Esophagus (tissue), 2 donors: ENCODE measurements at regions not wholly inside any gene's neighbourhood (a gene's known extent, or its start where the extent isn't known, plus 50 kb on each side); places are given as distances from the start of the nearest gene placed in this dataset.

Experiments
- H3K27ac ChIP-seq, 2 donors: one replicate each; pipeline ENCODE4 v1.5.1; 2013; ENCODE audit warnings: low read depth in 2 of 2, mild to moderate bottlenecking in 2 of 2, inconsistent platforms in 1 of 2, low read length in 1 of 2, moderate library complexity in 1 of 2
- H3K27me3 ChIP-seq, 2 donors: one replicate each; pipeline ENCODE4 v1.6.1; 2013; ENCODE audit warnings: low read length in 2 of 2, control low read depth in 1 of 2, mild to moderate bottlenecking in 1 of 2; ENCODE audit not compliant: insufficient read depth in 2 of 2, control insufficient read depth in 1 of 2
- H3K36me3 ChIP-seq, 2 donors: one replicate each; pipeline ENCODE4 v1.6.1; 2013; ENCODE audit warnings: low read length in 1 of 2; ENCODE audit not compliant: control insufficient read depth in 2 of 2, insufficient read depth in 2 of 2
- H3K4me1 ChIP-seq, 2 donors: one replicate each; pipeline ENCODE4 v1.6.1; 2013; ENCODE audit warnings: low read length in 1 of 2; ENCODE audit not compliant: control insufficient read depth in 2 of 2, insufficient read depth in 2 of 2
- H3K4me3 ChIP-seq, 2 donors: one replicate each; pipeline ENCODE4 v1.5.1; 2013; ENCODE audit warnings: low read length in 2 of 2, mild to moderate bottlenecking in 2 of 2, low read depth in 1 of 2, moderate library complexity in 1 of 2
- H3K9me3 ChIP-seq, 2 donors: one replicate each; pipeline ENCODE4 v1.6.1; 2013; ENCODE audit warnings: mild to moderate bottlenecking in 2 of 2, low read depth in 1 of 2, low read length in 1 of 2, moderate library complexity in 1 of 2; ENCODE audit not compliant: control insufficient read depth in 2 of 2, insufficient read depth in 1 of 2
- WGBS, 2 donors: extraction: QIAGEN DNeasy Blood & Tissue Kit; methylation state at CpG; one replicate each; pipeline ENCODE4 v1.1.7; 2013; 5-methylcytosine and 5-hydroxymethylcytosine counted together
- donor health status: healthy with polysubstance abuse.
- donor health status: Bipolar disorder and iron deficiency.

DNA sequence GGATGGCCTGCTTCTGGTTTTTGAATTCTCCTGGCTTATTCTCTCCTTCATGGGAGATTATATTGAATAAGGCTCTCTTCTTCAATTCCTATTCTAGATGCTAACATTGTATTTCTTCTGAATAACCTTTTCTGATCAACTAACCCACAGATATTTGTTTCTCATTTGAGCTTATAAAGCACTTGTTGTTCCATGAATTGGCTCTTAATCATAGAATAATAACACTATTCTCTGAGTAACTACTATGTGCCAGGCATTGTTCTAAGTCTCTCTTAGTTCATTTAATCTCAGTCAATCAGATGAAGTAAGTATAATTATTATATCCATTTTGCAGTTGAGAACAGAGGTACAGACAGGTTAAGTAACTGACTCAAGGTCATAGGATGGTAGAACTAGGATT lies 136.3 kb upstream of the MLIP start:
- H3K27me3 ChIP-seq, result no peaks in the 10 kb centered on the region
- no peaks in the 10 kb centered on the region for H3K9me3 ChIP-seq
- H3K4me3 ChIP-seq, result no peak overlapping the region
- no peaks in the 10 kb centered on the region for H3K36me3 ChIP-seq
- no peak overlapping the region for H3K27ac ChIP-seq
- H3K4me1 ChIP-seq, result no peaks in the 10 kb centered on the region

DNA sequence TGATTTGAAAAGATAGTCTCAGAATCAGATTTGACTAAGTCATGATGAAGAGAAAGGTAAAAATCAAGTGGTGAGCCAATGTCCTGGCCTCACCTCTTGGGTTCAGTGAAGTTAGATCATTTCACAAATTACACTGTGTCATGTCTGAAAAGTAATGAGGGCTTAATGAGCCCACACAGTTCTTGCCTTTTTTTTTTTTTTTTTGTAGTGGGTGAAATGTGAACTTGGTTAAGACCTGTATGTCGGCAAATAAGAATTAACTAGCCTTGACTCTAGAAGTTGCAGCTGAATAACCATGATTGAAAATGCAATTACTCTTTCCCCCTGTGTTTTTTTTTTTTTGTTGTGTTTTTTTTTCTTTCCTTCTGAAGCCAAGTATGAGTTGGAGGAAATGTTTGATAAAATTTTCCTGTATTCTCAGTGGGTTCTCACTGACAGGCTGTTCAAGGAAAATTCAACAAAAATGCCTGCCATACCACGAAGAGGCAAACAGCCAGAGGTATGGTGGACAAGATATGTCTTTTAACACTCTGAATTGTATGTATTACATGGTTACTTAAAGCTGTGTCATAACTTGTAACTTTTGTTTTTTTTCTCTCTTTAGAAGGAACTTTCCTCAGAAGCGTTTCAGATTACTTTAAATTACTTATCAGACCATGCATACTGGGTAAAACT lies 135.2 kb upstream of the MLIP start:
- no peaks in the 10 kb centered on the region for H3K36me3 ChIP-seq
- H3K9me3 ChIP-seq, result no peaks in the 10 kb centered on the region
- no peak overlapping the region for H3K4me3 ChIP-seq
- no peaks in the 10 kb centered on the region for H3K4me1 ChIP-seq
- no peaks in the 10 kb centered on the region for H3K27me3 ChIP-seq
- 71 to 83% methylated on average over 3 of the region's 3 CpGs for WGBS, 2 donors
- H3K27ac ChIP-seq, result no peak overlapping the region

DNA sequence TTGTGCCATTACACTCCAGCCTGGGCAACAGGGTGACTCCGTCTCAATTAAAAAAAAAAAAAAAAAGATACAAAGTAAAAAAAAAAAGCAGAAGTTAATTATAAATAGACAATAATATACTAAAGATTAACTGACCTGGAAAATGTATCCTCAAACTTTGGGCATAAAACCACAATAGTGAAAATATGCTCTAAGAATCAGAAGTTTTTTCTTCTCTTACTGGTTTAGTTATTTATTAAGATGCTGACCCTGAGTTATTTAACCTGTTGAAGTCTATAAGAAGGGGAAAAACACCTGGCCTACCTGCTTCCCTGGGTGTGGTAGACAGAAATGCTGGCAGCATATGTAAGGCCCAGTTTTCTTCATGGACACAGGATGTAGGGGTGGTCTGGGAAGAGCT lies 133.7 kb upstream of the MLIP start:
- no peak overlapping the region for H3K27ac ChIP-seq
- no peaks in the 10 kb centered on the region for H3K9me3 ChIP-seq
- H3K4me1 ChIP-seq, result no peaks in the 10 kb centered on the region
- no peaks in the 10 kb centered on the region for H3K36me3 ChIP-seq
- 81 to 100% methylated on average over 1 of the region's 1 CpG for WGBS, 2 donors
- H3K4me3 ChIP-seq, result no peak overlapping the region
- no peaks in the 10 kb centered on the region for H3K27me3 ChIP-seq

DNA sequence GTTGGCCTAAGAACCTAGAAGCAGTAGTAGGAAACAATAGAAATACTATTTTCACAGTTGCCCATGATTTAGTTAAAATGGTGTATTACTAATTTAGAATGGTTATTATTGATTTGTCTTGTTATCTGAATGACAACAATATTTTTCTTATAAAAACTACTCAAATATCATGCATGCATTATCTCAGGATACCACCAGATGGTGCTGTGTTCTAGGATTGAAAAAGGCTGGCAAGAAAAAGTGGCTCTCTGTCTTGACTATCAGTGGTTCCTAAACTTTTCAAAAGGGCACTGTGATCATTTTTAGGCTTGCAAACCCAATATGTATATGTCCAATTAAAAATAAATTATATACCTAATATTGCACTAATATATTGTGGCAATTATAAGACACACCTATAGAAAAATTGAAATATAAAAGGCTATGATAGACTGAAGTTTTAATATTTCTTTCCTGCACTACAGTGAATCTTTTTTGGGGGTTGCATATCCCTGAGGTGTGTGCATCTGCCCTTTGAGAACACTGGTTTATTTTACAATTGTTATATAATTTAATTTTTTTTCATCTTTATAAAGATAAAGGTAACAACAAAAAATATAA lies 131.7 kb upstream of the MLIP start:
- Histone ChIP-seq H3K9me3 (no peaks in the 10 kb centered on the region), H3K4me1 (no peaks in the 10 kb centered on the region), H3K27ac (no peak overlapping the region), H3K36me3 (no peaks in the 10 kb centered on the region), H3K27me3 (no peaks in the 10 kb centered on the region), H3K4me3 (no peak overlapping the region)

DNA sequence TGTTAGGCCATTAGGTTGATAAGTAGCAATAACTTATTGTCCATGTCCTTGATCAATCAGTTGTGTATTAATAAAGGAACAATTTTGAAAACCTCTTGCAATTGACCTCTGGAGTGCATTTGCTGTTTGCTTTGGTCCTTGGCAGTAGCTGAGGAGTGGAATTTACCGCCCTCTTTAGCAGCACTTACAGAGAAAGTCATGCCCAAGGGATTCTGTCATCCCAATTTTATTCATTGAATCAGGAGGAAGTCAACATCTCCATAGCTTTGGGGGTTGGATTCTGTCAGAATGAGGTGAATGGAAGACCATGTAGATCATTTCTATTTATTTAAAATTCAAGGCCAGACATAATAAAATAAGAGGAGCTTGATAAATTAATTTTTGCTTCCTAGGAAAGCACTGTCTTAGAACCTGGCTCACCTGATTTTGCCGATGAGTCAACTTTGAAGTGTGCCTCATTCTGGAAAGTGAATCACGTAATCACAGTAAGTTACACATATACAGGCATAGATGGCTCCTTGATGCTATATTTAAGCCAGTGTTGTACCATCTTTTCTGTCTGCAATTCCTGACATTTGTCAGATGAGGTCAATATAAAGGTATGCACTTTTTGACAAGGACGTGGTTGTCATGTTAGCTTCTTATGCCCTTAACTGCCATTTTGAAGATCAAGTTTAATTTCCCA lies 128.7 kb upstream of the MLIP start:
- 80 to 84% methylated on average over 4 of the region's 4 CpGs for WGBS, 2 donors

DNA sequence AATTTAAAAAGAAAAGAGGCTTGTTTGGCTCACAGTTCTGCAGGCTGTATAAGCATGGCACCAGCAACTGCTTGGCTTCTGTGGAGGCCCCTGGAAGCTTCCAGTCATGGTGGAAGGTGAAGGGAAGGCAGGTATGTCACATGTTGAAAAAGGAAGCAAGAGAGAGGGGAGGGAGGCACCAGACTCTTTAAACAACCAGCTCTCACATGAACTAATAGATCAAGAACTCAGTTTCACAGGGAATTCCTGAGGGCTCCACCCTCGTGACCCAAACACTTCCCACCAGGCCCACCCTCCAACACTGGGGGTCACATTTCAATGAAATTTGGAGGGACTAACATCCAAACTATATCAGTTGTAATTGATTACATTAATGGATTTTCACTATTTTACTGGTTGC lies 127.9 kb upstream of the MLIP start:
- Histone ChIP-seq H3K4me3 (no peak overlapping the region), H3K9me3 (no peaks in the 10 kb centered on the region), H3K36me3 (no peaks in the 10 kb centered on the region), H3K27me3 (no peaks in the 10 kb centered on the region), H3K4me1 (no peaks in the 10 kb centered on the region), H3K27ac (no peak overlapping the region)
- 0% methylated on average over 1 of the region's 1 CpG for WGBS, 2 donors

More for the DNA sequence above, 128.7 kb upstream of the MLIP start:
- no peaks in the 10 kb centered on the region for H3K36me3 ChIP-seq
- no peak overlapping the region for H3K27ac ChIP-seq
- no peaks in the 10 kb centered on the region for H3K4me1 ChIP-seq
- H3K9me3 ChIP-seq, result no peaks in the 10 kb centered on the region
- H3K4me3 ChIP-seq, result no peak overlapping the region
- no peaks in the 10 kb centered on the region for H3K27me3 ChIP-seq

DNA sequence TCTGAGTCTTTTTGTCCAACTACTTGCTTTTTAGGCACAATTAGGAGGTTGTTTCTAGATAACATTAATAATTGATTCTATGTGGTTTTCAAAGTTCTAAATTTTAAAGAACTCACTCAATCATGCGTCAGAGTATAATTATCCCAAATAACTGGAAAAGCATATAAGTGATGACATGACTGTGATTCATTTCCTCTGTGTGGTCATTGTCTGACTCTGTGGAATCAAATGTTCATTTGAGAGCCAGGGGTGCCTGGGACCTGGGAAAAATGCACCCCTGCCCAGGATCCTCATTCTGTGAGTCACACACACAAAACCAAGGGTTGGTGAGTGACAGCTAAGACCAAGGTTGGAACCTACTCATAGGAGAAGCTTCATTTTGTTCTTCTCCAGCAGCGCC lies 127.1 kb upstream of the MLIP start:
- no peaks in the 10 kb centered on the region for H3K36me3 ChIP-seq
- WGBS, 2 donors, result 67 to 76% methylated on average over 2 of the region's 2 CpGs
- no peak overlapping the region for H3K27ac ChIP-seq
- no peaks in the 10 kb centered on the region for H3K27me3 ChIP-seq
- H3K4me1 ChIP-seq, result no peaks in the 10 kb centered on the region
- H3K9me3 ChIP-seq, result no peaks in the 10 kb centered on the region
- no peak overlapping the region for H3K4me3 ChIP-seq

DNA sequence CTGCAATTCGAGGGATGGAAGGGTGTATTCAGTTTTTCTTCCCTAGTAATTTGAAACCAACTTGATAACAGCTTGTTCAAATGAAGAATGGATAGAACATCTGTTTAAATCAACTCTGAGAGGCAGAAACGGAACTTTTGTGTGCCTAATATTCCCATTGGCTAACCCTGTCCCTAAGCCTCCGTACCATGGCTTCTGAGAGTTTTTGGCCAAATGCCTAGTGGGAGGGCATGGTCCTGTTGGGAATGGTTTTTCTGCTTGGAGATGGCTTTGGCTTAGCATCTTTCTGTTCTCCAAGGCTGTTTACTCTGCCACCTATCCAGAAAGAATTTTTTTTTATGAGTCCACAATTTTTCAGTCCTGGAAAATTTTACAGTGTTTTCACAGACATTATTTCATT lies 126.7 kb upstream of the MLIP start:
- Histone ChIP-seq H3K4me3 (no peak overlapping the region), H3K27ac (no peak overlapping the region), H3K36me3 (no peaks in the 10 kb centered on the region), H3K4me1 (no peaks in the 10 kb centered on the region), H3K9me3 (no peaks in the 10 kb centered on the region), H3K27me3 (no peaks in the 10 kb centered on the region)
- WGBS, 2 donors, result 48 to 54% methylated on average over 3 of the region's 3 CpGs

DNA sequence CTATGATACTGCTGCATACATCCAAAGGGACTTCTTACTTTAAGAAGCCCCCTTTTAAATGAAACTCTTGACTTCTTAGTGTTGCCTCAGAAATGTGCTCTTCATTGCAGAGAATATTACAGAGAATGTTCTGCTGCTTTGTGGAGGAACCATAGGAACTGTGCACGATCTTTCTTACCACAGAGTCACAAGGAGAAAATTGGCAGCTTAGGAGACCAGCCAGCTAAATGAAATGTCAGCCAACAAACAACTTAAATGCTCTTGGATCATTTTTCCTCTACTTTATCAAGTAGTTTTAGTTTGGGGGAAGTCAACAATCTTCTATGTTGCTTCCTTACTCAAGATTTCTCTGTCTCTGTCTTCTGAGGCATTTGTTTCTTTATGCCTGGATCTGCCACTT lies 125.9 kb upstream of the MLIP start:
- H3K4me1 ChIP-seq, result no peaks in the 10 kb centered on the region
- no peak overlapping the region for H3K27ac ChIP-seq
- no peaks in the 10 kb centered on the region for H3K27me3 ChIP-seq
- H3K9me3 ChIP-seq, result no peaks in the 10 kb centered on the region
- H3K36me3 ChIP-seq, result no peaks in the 10 kb centered on the region
- WGBS, 2 donors, result 43 to 47% methylated on average over 1 of the region's 1 CpG
- no peak overlapping the region for H3K4me3 ChIP-seq
